ENCODE measurements at regions not wholly inside any gene's neighbourhood (a gene's known extent, or its start where the extent isn't known, plus 50 kb on each side); places are given as distances from the start of the nearest gene placed in this dataset.
"Not testable (repeated sequence)": the region's sequence is repeated elsewhere in the genome, so short reads cannot be mapped to it uniquely, and the experiment has no call there.

GRCh38 chr6:51167468-51167867 lies 348.8 kb downstream of the TFAP2B start:
- TF ChIP-seq CTCF (IDR thresholded peaks at IDR 0.05; ENCODE audit: low read length) (no peak), EZH2phosphoT487 (IDR thresholded peaks at IDR 0.05; ENCODE audit: low read length) (no peak), EZH2 (optimal IDR thresholded peaks at IDR 0.05; ENCODE audit: low read depth, low read length) (no peak)
- H3K9me3 ChIP-seq (replicated peaks; ENCODE audit: insufficient read depth, low read length): no peaks in the 10 kb centered on the region
- H3K9ac ChIP-seq (ENCODE audit: low read length): no peak overlapping the region
- H3K27ac ChIP-seq (ENCODE audit: low read length): no peak overlapping the region
- no peaks in the 10 kb centered on the region for H3K27me3 ChIP-seq (replicated peaks; ENCODE audit: insufficient read depth, low read length)
- DNase-seq: no peak
- H3K4me2 ChIP-seq (ENCODE audit: low read depth, low read length): no peak overlapping the region
- H3K36me3 ChIP-seq (replicated peaks; ENCODE audit: insufficient read depth, low read length): no peaks in the 10 kb centered on the region
- H2AFZ ChIP-seq (ENCODE audit: low read length): no peak overlapping the region
- no peaks in the 10 kb centered on the region for H3K79me2 ChIP-seq (ENCODE audit: low read length)
- H4K20me1 ChIP-seq (ENCODE audit: insufficient read depth, low read length): no peaks in the 10 kb centered on the region
- H3F3A ChIP-seq (ENCODE audit: insufficient read depth, low read length): no peaks in the 10 kb centered on the region
- no peaks in the 10 kb centered on the region for H3K4me1 ChIP-seq (ENCODE audit: low read length)
- no peaks in the 10 kb centered on the region for H3K9me2 ChIP-seq (replicated peaks; ENCODE audit: insufficient read depth, low read length)
- no peak overlapping the region for H3K4me3 ChIP-seq (ENCODE audit: low read length)

GRCh38 chr6:51182827-51183226 lies 364.2 kb downstream of the TFAP2B start:
- Histone ChIP-seq H2AFZ (ENCODE audit: low read length) (no peak overlapping the region), H3K36me3 (replicated peaks; ENCODE audit: insufficient read depth, low read length) (no peaks in the 10 kb centered on the region), H3K9me2 (replicated peaks; ENCODE audit: insufficient read depth, low read length) (no peaks in the 10 kb centered on the region), H3K9ac (ENCODE audit: low read length) (no peak overlapping the region), H4K20me1 (ENCODE audit: insufficient read depth, low read length) (no peaks in the 10 kb centered on the region), H3F3A (ENCODE audit: insufficient read depth, low read length) (no peaks in the 10 kb centered on the region), H3K27ac (ENCODE audit: low read length) (no peak overlapping the region), H3K4me2 (ENCODE audit: low read depth, low read length) (no peak overlapping the region), H3K4me1 (ENCODE audit: low read length) (no peaks in the 10 kb centered on the region), H3K4me3 (ENCODE audit: low read length) (no peak overlapping the region), H3K9me3 (replicated peaks; ENCODE audit: insufficient read depth, low read length) (no peaks in the 10 kb centered on the region), H3K27me3 (replicated peaks; ENCODE audit: insufficient read depth, low read length) (no peaks in the 10 kb centered on the region), H3K79me2 (ENCODE audit: low read length) (no peaks in the 10 kb centered on the region)
- TF ChIP-seq CTCF (IDR thresholded peaks at IDR 0.05; ENCODE audit: low read length): no peak
- TF ChIP-seq EZH2 (optimal IDR thresholded peaks at IDR 0.05; ENCODE audit: low read depth, low read length): no peak
- no peak for TF ChIP-seq EZH2phosphoT487 (IDR thresholded peaks at IDR 0.05; ENCODE audit: low read length)
- no peak for DNase-seq

GRCh38 chr6:51184046-51184445 lies 365.4 kb downstream of the TFAP2B start:
- no peaks in the 10 kb centered on the region for H3K9me3 ChIP-seq (replicated peaks; ENCODE audit: insufficient read depth, low read length)
- H3K4me1 ChIP-seq (ENCODE audit: low read length): no peaks in the 10 kb centered on the region
- H3K9me2 ChIP-seq (replicated peaks; ENCODE audit: insufficient read depth, low read length): no peaks in the 10 kb centered on the region
- H3K4me3 ChIP-seq (ENCODE audit: low read length): no peak overlapping the region
- TF ChIP-seq EZH2 (optimal IDR thresholded peaks at IDR 0.05; ENCODE audit: low read depth, low read length): no peak
- no peak for TF ChIP-seq CTCF (IDR thresholded peaks at IDR 0.05; ENCODE audit: low read length)
- TF ChIP-seq EZH2phosphoT487 (IDR thresholded peaks at IDR 0.05; ENCODE audit: low read length): no peak
- H3K36me3 ChIP-seq (replicated peaks; ENCODE audit: insufficient read depth, low read length): no peaks in the 10 kb centered on the region
- H2AFZ ChIP-seq (ENCODE audit: low read length): no peak overlapping the region
- H3K27me3 ChIP-seq (replicated peaks; ENCODE audit: insufficient read depth, low read length): no peaks in the 10 kb centered on the region
- no peak overlapping the region for H3K27ac ChIP-seq (ENCODE audit: low read length)
- no peaks in the 10 kb centered on the region for H3F3A ChIP-seq (ENCODE audit: insufficient read depth, low read length)
- no peaks in the 10 kb centered on the region for H4K20me1 ChIP-seq (ENCODE audit: insufficient read depth, low read length)
- H3K9ac ChIP-seq (ENCODE audit: low read length): no peak overlapping the region
- no peaks in the 10 kb centered on the region for H3K79me2 ChIP-seq (ENCODE audit: low read length)
- DNase-seq: no peak
- H3K4me2 ChIP-seq (ENCODE audit: low read depth, low read length): no peak overlapping the region

- not testable (repeated sequence) for H3F3A ChIP-seq (ENCODE audit: insufficient read depth, low read length); H3K27me3 ChIP-seq (replicated peaks; ENCODE audit: insufficient read depth, low read length); H4K20me1 ChIP-seq (ENCODE audit: insufficient read depth, low read length); H3K79me2 ChIP-seq (ENCODE audit: low read length); DNase-seq; H3K9me2 ChIP-seq (replicated peaks; ENCODE audit: insufficient read depth, low read length); H3K36me3 ChIP-seq (replicated peaks; ENCODE audit: insufficient read depth, low read length); H3K4me1 ChIP-seq (ENCODE audit: low read length); H3K9ac ChIP-seq (ENCODE audit: low read length); H3K4me2 ChIP-seq (ENCODE audit: low read depth, low read length); H3K9me3 ChIP-seq (replicated peaks; ENCODE audit: insufficient read depth, low read length); H2AFZ ChIP-seq (ENCODE audit: low read length); H3K4me3 ChIP-seq (ENCODE audit: low read length); H3K27ac ChIP-seq (ENCODE audit: low read length)
Observed at GRCh38 chr6:51193163-51193562, 374.5 kb downstream of the TFAP2B start.
